ENCODE measurements at regions not wholly inside any gene's neighbourhood (a gene's known extent, or its start where the extent isn't known, plus 50 kb on each side); places are given as distances from the start of the nearest gene placed in this dataset.

DNA sequence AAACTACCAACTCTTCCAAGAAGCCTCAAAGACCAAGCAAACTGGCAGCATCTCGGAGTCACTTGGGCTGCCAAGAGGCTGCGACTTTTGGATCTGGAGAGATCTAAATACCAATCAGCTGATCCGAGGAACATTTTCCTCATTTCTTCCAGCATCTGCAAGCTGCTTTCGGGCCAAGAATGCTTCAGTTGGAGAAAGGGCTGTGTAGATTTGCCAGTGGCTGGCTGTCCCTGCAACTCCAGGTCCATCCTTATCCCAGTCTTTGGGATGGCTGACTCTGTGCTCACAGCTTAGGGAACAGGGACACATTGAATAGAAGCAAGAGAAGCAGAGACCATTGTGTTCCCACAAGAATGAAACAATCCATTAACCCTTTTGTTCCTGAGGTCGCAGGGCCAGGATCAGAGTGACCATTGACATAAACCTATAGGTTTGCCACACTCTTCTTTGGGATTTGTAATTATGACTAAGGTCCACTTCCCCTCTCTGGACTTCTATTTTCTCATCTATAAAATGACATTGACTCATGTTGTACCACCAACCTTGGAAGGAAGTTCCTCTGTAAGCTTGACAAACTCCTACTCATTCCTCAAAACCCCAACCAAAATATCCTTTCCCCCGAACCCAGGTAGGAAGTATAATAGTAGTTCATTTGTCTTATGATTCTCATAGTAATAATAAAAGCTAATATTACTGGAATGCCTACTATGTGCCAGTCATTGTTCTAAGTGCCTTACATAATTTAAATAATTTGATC is 340.8 kb downstream of the MN1 start:
- H3K56ac ChIP-seq (replicated peaks; ENCODE audit: insufficient read length, low read depth, low read length) = no peak overlapping the region
- no peak for FAIRE-seq
- H4K8ac ChIP-seq (ENCODE audit: extremely low read depth, insufficient read depth, low read length) = no peak overlapping the region
- no peak for DNase-seq (ENCODE audit: low read depth in 1 of 2, low spot score in 2 of 2)
- peak overlapping the region; percentile 20; the same call in 1 of the 2 replicates for H2AK5ac ChIP-seq (ENCODE audit: low read depth, low read length)
- H3K36me3 ChIP-seq (ENCODE audit: control insufficient read depth in 2 of 4, insufficient read depth in 4 of 4, low read length in 3 of 4) = no peaks in the 10 kb centered on the region
- H3K79me1 ChIP-seq (ENCODE audit: low read depth, low read length) = no peaks in the 10 kb centered on the region
- peak overlapping the region in 1 of 2 experiments; percentile 10; a peak in 2 of 4 replicates for H3K4me2 ChIP-seq (ENCODE audit: insufficient read depth in 1 of 2, low read depth in 2 of 2, low read length in 2 of 2)
- H2BK120ac ChIP-seq (replicated peaks; ENCODE audit: low read depth, low read length) = no peak overlapping the region
- peak overlapping the region; percentile 44 for H3K18ac ChIP-seq (ENCODE audit: extremely low read depth, low read length)
- no peak overlapping the region for H4K91ac ChIP-seq (replicated peaks; ENCODE audit: insufficient read length, low read length)
- peaks cover 0 to 25% (median 14%) of the 10 kb centered on the region in 4 experiments; a peak in 5 of 7 replicates for H3K4me1 ChIP-seq (replicated peaks in 1 of 4; ENCODE audit: control insufficient read depth in 3 of 4, insufficient read depth in 4 of 4, low read length in 3 of 4)
- no peak overlapping the region for H2BK5ac ChIP-seq (ENCODE audit: low read depth, low read length)
- no peak overlapping the region for H4K5ac ChIP-seq (ENCODE audit: insufficient read length, low read depth, low read length)
- H3K27me3 ChIP-seq (replicated peaks in 1 of 4; ENCODE audit: control insufficient read depth in 3 of 4, extremely low read depth in 1 of 4, insufficient read depth in 3 of 4, low read length in 3 of 4) = no peaks in the 10 kb centered on the region; a peak in 1 of 7 replicates
- WGBS, 2 experiments (ENCODE audit: extremely low coverage in 1 of 2, insufficient coverage in 1 of 2, insufficient read length in 1 of 2, insufficient replicate concordance in 2 of 2, low coverage in 1 of 2, low lambda C conversion rate in 2 of 2, missing lambda C conversion rate in 1 of 2) = 78% methylated on average over 6 of the region's 6 CpGs; no CpG with 5 or more reads in 1 of the 2 experiments
- H3K79me2 ChIP-seq (ENCODE audit: control insufficient read depth in 1 of 2, insufficient read depth in 2 of 2, low read length in 2 of 2) = no peaks in the 10 kb centered on the region
- no peak overlapping the region for H2AFZ ChIP-seq (ENCODE audit: low read length)
- H4K20me1 ChIP-seq (replicated peaks in 1 of 2; ENCODE audit: control insufficient read depth in 1 of 2, insufficient read depth in 2 of 2, low read length in 2 of 2) = no peaks in the 10 kb centered on the region
- no peak overlapping the region for H2BK15ac ChIP-seq (ENCODE audit: low read length)
- H3K4ac ChIP-seq (replicated peaks; ENCODE audit: insufficient read length, low read depth, low read length) = no peak overlapping the region
- H3K4me3 ChIP-seq (ENCODE audit: extremely low read depth in 1 of 4, insufficient read depth in 2 of 4, low read depth in 3 of 4, low read length in 4 of 4) = no peak overlapping the region
- CTCF ChIA-PET (ENCODE audit: partially characterized antibody) = interaction anchor here (0.9 to 1.7 kb wide), 4 partner anchors 11 to 56 kb away, joined by 3 to 8 read pairs (median 4); no protein-coding TSS in a partner anchor
- H3K27ac ChIP-seq (ENCODE audit: low read depth, low read length) = no peak overlapping the region
- H3K23me2 ChIP-seq (ENCODE audit: low read depth, low read length) = 0 out of 2 replicates have a peak, but pooled peaks cover 2% of the 10 kb centered on the region
- no peak overlapping the region for H3K14ac ChIP-seq (ENCODE audit: insufficient read length)
- H3K9ac ChIP-seq (replicated peaks in 1 of 4; ENCODE audit: extremely low read depth in 1 of 4, low read depth in 3 of 4, low read length in 3 of 4) = no peak overlapping the region
- peak; percentile 61; the same call in 1 of the 2 replicates for TF ChIP-seq KDM1A (IDR thresholded peaks at IDR 0.05; ENCODE audit: borderline replicate concordance, low read length)
- TF ChIP-seq HDAC2 (IDR thresholded peaks at IDR 0.05; ENCODE audit: borderline replicate concordance in 1 of 2, low read depth in 2 of 2, low read length in 2 of 2) = 0 out of 4 replicates have a peak, but pooled peaks of 1 of the 2 experiments have one; percentile 33
- TF ChIP-seq RXRA (IDR thresholded peaks at IDR 0.05; ENCODE audit: insufficient read depth, low read depth, low read length) = no peak
- no peak for TF ChIP-seq CHD2 (IDR thresholded peaks at IDR 0.05; ENCODE audit: low read length)
- H2BK20ac ChIP-seq (ENCODE audit: low read length) = 0 out of 2 replicates have a peak overlapping the region, but pooled peaks have one; percentile 64
- peak overlapping the region; percentile 56; the same call in 1 of the 2 replicates for H2BK12ac ChIP-seq (ENCODE audit: low read depth, low read length)
- no peak overlapping the region for H3K23ac ChIP-seq (ENCODE audit: insufficient read length)
- H3K9me3 ChIP-seq (ENCODE audit: insufficient read depth in 2 of 2, low read depth in 1 of 2, low read length in 1 of 2) = no peaks in the 10 kb centered on the region
- POLR2A ChIA-PET (ENCODE audit: partially characterized antibody) = interaction anchor here (1.0 kb wide), 1 partner anchor 20 kb away, joined by 3 read pairs; no protein-coding TSS in a partner anchor

All from H1 (cell line).